Neural progenitor cell (in vitro differentiated cells): ENCODE measurements at regions not wholly inside any gene's neighbourhood (a gene's known extent, or its start where the extent isn't known, plus 50 kb on each side); places are given as distances from the start of the nearest gene placed in this dataset.

Experiments used
- DNase-seq: peaks from one replicate; pipeline ENCODE4 v3.0.0-alpha.2; 2016; ENCODE audit warnings: low spot score
- H2AFZ ChIP-seq: fragments of 200-600 bp; sonication (generic); replicated peaks from 2 replicates; pipeline ENCODE4 v1.6.1; 2016; ENCODE audit warnings: antibody characterized with exemption
- H3F3A ChIP-seq: fragments of 200-600 bp; sonication (generic); 2 replicates; pipeline ENCODE4 v1.6.1; 2016; ENCODE audit warnings: antibody characterized with exemption, low read depth
- H3K27ac ChIP-seq: fragments of 200-600 bp; sonication (generic); 2 replicates; pipeline ENCODE4 v1.5.1; 2016; ENCODE audit warnings: mild to moderate bottlenecking
- H3K27me3 ChIP-seq: fragments of 200-600 bp; sonication (generic); 2 replicates; pipeline ENCODE4 v1.6.1; 2016; ENCODE audit warnings: mild to moderate bottlenecking, moderate library complexity
- H3K36me3 ChIP-seq: fragments of 200-600 bp; sonication (generic); 2 replicates; pipeline ENCODE4 v1.5.1; 2016
- H3K4me1 ChIP-seq: fragments of 200-600 bp; sonication (generic); 2 replicates; pipeline ENCODE4 v1.6.1; 2016; ENCODE audit warnings: mixed run types
- H3K4me2 ChIP-seq: fragments of 200-600 bp; sonication (generic); 2 replicates; pipeline ENCODE4 v1.6.1; 2016
- H3K4me3 ChIP-seq: fragments of 200-600 bp; sonication (generic); 2 replicates; pipeline ENCODE4 v1.5.1; 2016
- H3K79me2 ChIP-seq: fragments of 200-600 bp; sonication (generic); 2 replicates; pipeline ENCODE4 v1.6.1; 2016; ENCODE audit warnings: low read depth
- H3K9ac ChIP-seq: fragments of 200-600 bp; sonication (generic); 2 replicates; pipeline ENCODE4 v1.6.1; 2016
- H3K9me3 ChIP-seq: fragments of 200-600 bp; sonication (generic); 2 replicates; pipeline ENCODE4 v1.5.1; 2016; ENCODE audit warnings: low read depth
- H4K20me1 ChIP-seq: fragments of 200-600 bp; sonication (generic); 2 replicates; pipeline ENCODE4 v1.6.1; 2016; ENCODE audit warnings: low read depth
- H3K27ac Mint-ChIP-seq: 3 replicates; pipeline ENCODE4 v1.8.0; 2021; ENCODE audit warnings: mixed read lengths
- H3K27me3 Mint-ChIP-seq: 2 replicates; pipeline ENCODE4 v1.8.0; 2022; ENCODE audit warnings: low read depth, mild to moderate bottlenecking, inconsistent platforms, moderate library complexity, mixed read lengths; ENCODE audit not compliant: insufficient read depth
- H3K36me3 Mint-ChIP-seq: 3 replicates; pipeline ENCODE4 v1.8.0; 2021; ENCODE audit warnings: mixed read lengths
- H3K4me1 Mint-ChIP-seq: 3 replicates; pipeline ENCODE4 v1.8.0; 2021; ENCODE audit warnings: mixed read lengths
- H3K4me3 Mint-ChIP-seq: 3 replicates; pipeline ENCODE4 v1.8.0; 2021; ENCODE audit warnings: mild to moderate bottlenecking, moderate library complexity, mixed read lengths
- H3K9me3 Mint-ChIP-seq: 3 replicates; pipeline ENCODE4 v1.8.0; 2020; ENCODE audit warnings: mixed read lengths
- CTCF ChIP-seq: fragments of 200-600 bp; sonication (generic); IDR thresholded peaks from 2 replicates; pipeline ENCODE4 v1.5.1; 2017; ENCODE audit warnings: antibody characterized with exemption, mild to moderate bottlenecking
- EZH2 ChIP-seq: fragments of 200-600 bp; sonication (generic); IDR thresholded peaks from 2 replicates; pipeline ENCODE4 v1.6.1; 2017; ENCODE audit warnings: antibody characterized with exemption, mild to moderate bottlenecking, moderate library complexity
- EZH2phosphoT487 ChIP-seq: fragments of 200-600 bp; sonication (generic); IDR thresholded peaks from 2 replicates; pipeline ENCODE4 v1.6.1; 2017; ENCODE audit warnings: antibody characterized with exemption

DNA sequence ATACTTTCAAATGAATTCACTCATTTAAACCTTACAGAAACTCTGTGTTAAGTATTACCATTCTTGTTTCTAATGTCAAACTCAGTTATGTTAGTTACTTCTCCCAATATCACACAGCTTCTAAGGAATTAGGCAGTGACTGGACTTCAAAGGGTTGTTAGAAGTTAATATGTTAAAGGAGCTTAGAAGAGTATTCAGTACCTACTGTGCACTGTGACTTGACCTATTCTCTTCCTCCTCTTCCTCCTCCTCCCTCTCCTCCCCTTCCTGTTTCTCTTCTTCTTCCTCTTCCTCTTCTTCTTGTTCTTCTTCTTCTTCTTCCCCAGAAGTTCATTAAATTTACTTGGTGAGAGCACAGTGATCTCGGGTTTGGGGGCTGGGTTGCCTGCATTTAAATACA is 325.6 kb upstream of the SLC35B3 start:
- Mint-ChIP-seq H3K4me1 (peaks cover 8% of the 10 kb centered on the region), H3K9me3 (peaks cover 5% of the 10 kb centered on the region), H3K27ac (no peak overlapping the region), H3K4me3 (no peak overlapping the region), H3K27me3 (peaks cover 2% of the 10 kb centered on the region), H3K36me3 (no peaks in the 10 kb centered on the region)
- H3K9me3 ChIP-seq = no peaks in the 10 kb centered on the region
- no peak overlapping the region for H3K4me2 ChIP-seq
- no peaks in the 10 kb centered on the region for H3K27me3 ChIP-seq
- H3K36me3 ChIP-seq = no peaks in the 10 kb centered on the region
- H3K9ac ChIP-seq = no peak overlapping the region
- TF ChIP-seq EZH2phosphoT487 (no peak), EZH2 (no peak), CTCF (no peak)
- H3K79me2 ChIP-seq = no peaks in the 10 kb centered on the region
- H3K27ac ChIP-seq = no peak overlapping the region
- H4K20me1 ChIP-seq = no peaks in the 10 kb centered on the region
- H3F3A ChIP-seq = no peaks in the 10 kb centered on the region
- no peak overlapping the region for H2AFZ ChIP-seq
- H3K4me3 ChIP-seq = no peak overlapping the region
- no peak for DNase-seq
- H3K4me1 ChIP-seq = no peaks in the 10 kb centered on the region

DNA sequence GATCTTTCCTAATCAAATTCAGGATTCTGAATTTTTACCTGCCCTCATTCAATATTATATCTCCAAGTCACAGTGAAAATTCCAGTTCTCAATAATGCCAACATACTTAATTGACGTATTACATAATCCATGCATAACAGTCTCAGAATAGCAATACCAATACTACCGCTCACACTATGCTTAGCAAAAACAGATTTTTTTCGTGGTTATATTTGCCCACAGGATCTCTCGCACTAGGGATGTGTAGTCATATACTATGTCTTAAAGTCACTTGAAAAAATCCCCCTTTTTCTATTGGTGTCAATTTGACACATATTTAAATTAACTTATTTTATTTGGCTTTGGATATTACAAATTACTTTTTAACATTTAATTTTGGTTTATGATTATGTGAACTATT is 323.1 kb upstream of the SLC35B3 start:
- no peak overlapping the region for H3K9ac ChIP-seq
- no peak overlapping the region for H2AFZ ChIP-seq
- H3K27me3 Mint-ChIP-seq = peaks cover 2% of the 10 kb centered on the region
- TF ChIP-seq EZH2phosphoT487 = no peak
- no peak for TF ChIP-seq CTCF
- TF ChIP-seq EZH2 = no peak
- H3F3A ChIP-seq = no peaks in the 10 kb centered on the region
- DNase-seq = no peak
- peaks cover 8% of the 10 kb centered on the region for H3K4me1 Mint-ChIP-seq
- no peak overlapping the region for H3K4me3 Mint-ChIP-seq
- no peaks in the 10 kb centered on the region for H3K36me3 Mint-ChIP-seq
- H3K4me1 ChIP-seq = no peaks in the 10 kb centered on the region
- no peak overlapping the region for H3K27ac ChIP-seq
- H3K27ac Mint-ChIP-seq = no peak overlapping the region
- no peaks in the 10 kb centered on the region for H4K20me1 ChIP-seq
- H3K79me2 ChIP-seq = no peaks in the 10 kb centered on the region
- no peaks in the 10 kb centered on the region for H3K27me3 ChIP-seq
- H3K4me3 ChIP-seq = no peak overlapping the region
- no peaks in the 10 kb centered on the region for H3K36me3 ChIP-seq
- no peaks in the 10 kb centered on the region for H3K9me3 ChIP-seq
- no peak overlapping the region for H3K4me2 ChIP-seq
- peaks cover 3% of the 10 kb centered on the region for H3K9me3 Mint-ChIP-seq

DNA sequence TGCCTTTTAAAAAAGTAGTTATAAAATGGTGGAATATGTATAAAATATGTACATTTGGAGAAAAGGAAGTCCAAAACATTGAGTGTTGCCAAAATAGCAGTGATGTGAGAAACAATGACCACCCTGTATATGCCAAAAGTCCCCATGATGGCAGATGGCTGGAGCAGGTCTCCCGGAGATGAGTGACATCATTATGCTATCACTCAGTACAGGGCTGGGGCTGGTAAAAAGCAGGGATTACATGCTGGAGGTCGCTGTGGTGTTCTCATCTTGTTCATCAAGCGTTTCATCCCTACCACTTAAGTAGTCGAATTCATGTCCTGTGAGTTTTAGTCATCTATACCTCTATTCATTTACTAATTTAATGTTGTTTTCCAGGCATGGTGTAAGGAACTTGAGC is 315.3 kb upstream of the SLC35B3 start:
- no peaks in the 10 kb centered on the region for H4K20me1 ChIP-seq
- H3K4me2 ChIP-seq = no peak overlapping the region
- Mint-ChIP-seq H3K27ac (no peak overlapping the region), H3K4me3 (no peak overlapping the region), H3K4me1 (no peaks in the 10 kb centered on the region), H3K9me3 (no peaks in the 10 kb centered on the region), H3K36me3 (no peaks in the 10 kb centered on the region), H3K27me3 (no peaks in the 10 kb centered on the region)
- no peak overlapping the region for H3K27ac ChIP-seq
- H3K36me3 ChIP-seq = no peaks in the 10 kb centered on the region
- no peaks in the 10 kb centered on the region for H3K79me2 ChIP-seq
- no peak overlapping the region for H3K9ac ChIP-seq
- H3K4me3 ChIP-seq = no peak overlapping the region
- no peaks in the 10 kb centered on the region for H3K9me3 ChIP-seq
- TF ChIP-seq CTCF = no peak
- no peak for TF ChIP-seq EZH2phosphoT487
- TF ChIP-seq EZH2 = no peak
- no peaks in the 10 kb centered on the region for H3K27me3 ChIP-seq
- DNase-seq = no peak
- no peaks in the 10 kb centered on the region for H3K4me1 ChIP-seq
- no peaks in the 10 kb centered on the region for H3F3A ChIP-seq
- H2AFZ ChIP-seq = no peak overlapping the region

GRCh38 chr6:8749465-8749864 is 314.1 kb upstream of the SLC35B3 start:
- no peaks in the 10 kb centered on the region for H3K4me1 Mint-ChIP-seq
- Histone ChIP-seq H3K9me3 (no peaks in the 10 kb centered on the region), H3K27me3 (no peaks in the 10 kb centered on the region), H3K9ac (no peak overlapping the region), H3K4me2 (no peak overlapping the region), H3K79me2 (no peaks in the 10 kb centered on the region), H3F3A (no peaks in the 10 kb centered on the region), H2AFZ (no peak overlapping the region), H3K36me3 (no peaks in the 10 kb centered on the region), H3K4me3 (no peak overlapping the region), H3K4me1 (no peaks in the 10 kb centered on the region), H3K27ac (no peak overlapping the region), H4K20me1 (no peaks in the 10 kb centered on the region)
- H3K27me3 Mint-ChIP-seq = no peaks in the 10 kb centered on the region
- no peaks in the 10 kb centered on the region for H3K9me3 Mint-ChIP-seq
- no peak for DNase-seq
- no peak overlapping the region for H3K4me3 Mint-ChIP-seq
- H3K27ac Mint-ChIP-seq = no peak overlapping the region
- no peak for TF ChIP-seq CTCF
- no peak for TF ChIP-seq EZH2phosphoT487
- no peak for TF ChIP-seq EZH2
- H3K36me3 Mint-ChIP-seq = no peaks in the 10 kb centered on the region
